Cardiac muscle cell (in vitro differentiated cells and primary cell): ENCODE measurements at regions not wholly inside any gene's neighbourhood (a gene's known extent, or its start where the extent isn't known, plus 50 kb on each side); places are given as distances from the start of the nearest gene placed in this dataset.

Experiments used
- DNase-seq, 2 donors: peaks; one replicate each; pipeline versions ENCODE4 v3.0.0 to v3.0.0-alpha.2; 2010 to 2017; ENCODE audit warnings: low read depth in 1 of 2, low spot score in 1 of 2
- H3K27ac ChIP-seq: fragments of 200-600 bp; sonication (generic); 2 replicates; pipeline ENCODE4 v1.5.1; 2016
- H3K27me3 ChIP-seq: fragments of 200-600 bp; sonication (generic); 2 replicates; pipeline ENCODE4 v1.6.0; 2016; ENCODE audit warnings: control low read depth
- H3K36me3 ChIP-seq: fragments of 200-600 bp; sonication (generic); 2 replicates; pipeline ENCODE4 v1.5.1; 2016; ENCODE audit warnings: control low read depth
- H3K4me1 ChIP-seq: fragments of 200-600 bp; sonication (generic); 2 replicates; pipeline ENCODE4 v1.8.1; 2017; ENCODE audit warnings: low read depth, mild to moderate bottlenecking, mixed run types
- H3K4me3 ChIP-seq: fragments of 200-600 bp; sonication (generic); 2 replicates; pipeline ENCODE4 v1.5.1; 2016; ENCODE audit warnings: mild to moderate bottlenecking
- H3K9me3 ChIP-seq: fragments of 200-600 bp; sonication (generic); 2 replicates; pipeline ENCODE4 v1.5.1; 2017; ENCODE audit warnings: low read depth, mild to moderate bottlenecking, control low read depth
- CTCF ChIP-seq: IDR thresholded peaks from 2 replicates; pipeline ENCODE4 v1.5.1; 2012; ENCODE audit warnings: low read depth, mild to moderate bottlenecking, low read length

- Histone ChIP-seq H3K27ac (no peak overlapping the region), H3K9me3 (no peaks in the 10 kb centered on the region), H3K4me1 (no peaks in the 10 kb centered on the region), H3K4me3 (no peak overlapping the region), H3K36me3 (no peaks in the 10 kb centered on the region), H3K27me3 (no peaks in the 10 kb centered on the region)
- DNase-seq: no peak
- TF ChIP-seq CTCF: no peak
Measured at GRCh38 chr4:126890383-126890782, 742.4 kb upstream of the INTU start.

GRCh38 chr4:126890994-126891393 is 741.8 kb upstream of the INTU start:
- no peak for TF ChIP-seq CTCF
- H3K27me3 ChIP-seq: no peaks in the 10 kb centered on the region
- peak; percentile 5 for DNase-seq
- H3K27ac ChIP-seq: no peak overlapping the region
- H3K36me3 ChIP-seq: no peaks in the 10 kb centered on the region
- H3K4me3 ChIP-seq: no peak overlapping the region
- H3K4me1 ChIP-seq: no peaks in the 10 kb centered on the region
- H3K9me3 ChIP-seq: no peaks in the 10 kb centered on the region

- no peak for DNase-seq
- TF ChIP-seq CTCF: no peak
- H3K4me1 ChIP-seq: no peaks in the 10 kb centered on the region
- H3K36me3 ChIP-seq: no peaks in the 10 kb centered on the region
- H3K9me3 ChIP-seq: no peaks in the 10 kb centered on the region
- H3K4me3 ChIP-seq: no peak overlapping the region
- H3K27me3 ChIP-seq: no peaks in the 10 kb centered on the region
- H3K27ac ChIP-seq: no peak overlapping the region
Measured at GRCh38 chr4:126894963-126895362, 737.8 kb upstream of the INTU start.

GRCh38 chr4:126895988-126896570 is 736.7 kb upstream of the INTU start:
- Histone ChIP-seq H3K4me1 (no peaks in the 10 kb centered on the region), H3K27me3 (no peaks in the 10 kb centered on the region), H3K4me3 (no peak overlapping the region), H3K36me3 (no peaks in the 10 kb centered on the region), H3K9me3 (no peaks in the 10 kb centered on the region), H3K27ac (no peak overlapping the region)
- TF ChIP-seq CTCF: no peak
- DNase-seq: peak in 1 of 2 donors; percentile 4

GRCh38 chr4:126897038-126897437 is 735.7 kb upstream of the INTU start:
- TF ChIP-seq CTCF: no peak
- no peaks in the 10 kb centered on the region for H3K9me3 ChIP-seq
- H3K27ac ChIP-seq: no peak overlapping the region
- H3K4me3 ChIP-seq: no peak overlapping the region
- no peaks in the 10 kb centered on the region for H3K27me3 ChIP-seq
- H3K4me1 ChIP-seq: no peaks in the 10 kb centered on the region
- no peak for DNase-seq
- H3K36me3 ChIP-seq: no peaks in the 10 kb centered on the region

GRCh38 chr4:126898815-126899214 is 733.9 kb upstream of the INTU start:
- TF ChIP-seq CTCF: no peak
- Histone ChIP-seq H3K4me1 (no peaks in the 10 kb centered on the region), H3K9me3 (no peaks in the 10 kb centered on the region), H3K4me3 (no peak overlapping the region), H3K27ac (no peak overlapping the region), H3K27me3 (no peaks in the 10 kb centered on the region), H3K36me3 (no peaks in the 10 kb centered on the region)
- DNase-seq: no peak
